Hematopoietic multipotent progenitor cell (in vitro differentiated cells): ENCODE measurements at regions not wholly inside any gene's neighbourhood (a gene's known extent, or its start where the extent isn't known, plus 50 kb on each side); places are given as distances from the start of the nearest gene placed in this dataset.
A peak's percentile ranks its signal among the peaks of the same experiment; 100 is the strongest.

Source experiments
- DNase-seq, 3 donors: peaks; one replicate each; pipeline ENCODE4 v3.0.0-alpha.2; 2011 to 2015; ENCODE audit warnings: low read depth in 2 of 3, low spot score in 2 of 3

GRCh38 chr2:7899923-7900322 is 781.9 kb upstream of the ID2 start:
- DNase-seq, result peak in 2 of 3 donors; percentile 43 to 62

GRCh38 chr2:7900593-7900992 is 781.3 kb upstream of the ID2 start:
- peak in 2 of 3 donors; percentile 46 to 69 for DNase-seq

- no peak for DNase-seq
Measured at GRCh38 chr2:7902251-7902765, 779.5 kb upstream of the ID2 start.

- DNase-seq, result no peak
Measured at GRCh38 chr2:7904319-7904718, 777.5 kb upstream of the ID2 start.

GRCh38 chr2:7905756-7906155 is 776.1 kb upstream of the ID2 start:
- no peak for DNase-seq

- DNase-seq, result no peak
Measured at GRCh38 chr2:7906431-7906830, 775.4 kb upstream of the ID2 start.

GRCh38 chr2:7907041-7907440 is 774.8 kb upstream of the ID2 start:
- DNase-seq, result no peak

GRCh38 chr2:7910752-7911151 is 771.1 kb upstream of the ID2 start:
- DNase-seq, result no peak

GRCh38 chr2:7911196-7911595 is 770.7 kb upstream of the ID2 start:
- no peak for DNase-seq

- DNase-seq, result no peak
Measured at GRCh38 chr2:7913974-7914373, 767.9 kb upstream of the ID2 start.

GRCh38 chr2:7915302-7916091 is 766.4 kb upstream of the ID2 start:
- no peak for DNase-seq

- DNase-seq, result no peak
Measured at GRCh38 chr2:7916670-7917069, 765.2 kb upstream of the ID2 start.

- DNase-seq, result no peak
Measured at GRCh38 chr2:7919510-7919909, 762.3 kb upstream of the ID2 start.

- no peak for DNase-seq
Measured at GRCh38 chr2:7924023-7924762, 757.7 kb upstream of the ID2 start.

- DNase-seq, result no peak
Measured at GRCh38 chr2:7925506-7925905, 756.4 kb upstream of the ID2 start.

GRCh38 chr2:7927691-7928090 is 754.2 kb upstream of the ID2 start:
- DNase-seq, result no peak

- DNase-seq, result no peak
Measured at GRCh38 chr2:7929281-7929680, 752.6 kb upstream of the ID2 start.

GRCh38 chr2:7930800-7931635 is 750.8 kb upstream of the ID2 start:
- no peak for DNase-seq

GRCh38 chr2:7931808-7932207 is 750.0 kb upstream of the ID2 start:
- no peak for DNase-seq

- no peak for DNase-seq
Measured at GRCh38 chr2:7933672-7934071, 748.2 kb upstream of the ID2 start.

- DNase-seq, result no peak
Measured at GRCh38 chr2:7934476-7934875, 747.4 kb upstream of the ID2 start.
